IPS-20b (cell line): ENCODE measurements at regions not wholly inside any gene's neighbourhood (a gene's known extent, or its start where the extent isn't known, plus 50 kb on each side); places are given as distances from the start of the nearest gene placed in this dataset.

Experiments used
- H3K27ac ChIP-seq: one replicate; pipeline ENCODE4 v1.5.1; 2013; ENCODE audit warnings: low read length
- H3K27me3 ChIP-seq: 2 replicates; pipeline ENCODE4 v1.6.1; 2013; ENCODE audit warnings: mild to moderate bottlenecking, low read length, inconsistent platforms; ENCODE audit not compliant: insufficient read depth
- H3K36me3 ChIP-seq: 2 replicates; pipeline ENCODE4 v1.6.1; 2013; ENCODE audit warnings: low read depth, mild to moderate bottlenecking, inconsistent platforms, low read length, moderate library complexity; ENCODE audit not compliant: insufficient read depth
- H3K4me1 ChIP-seq: 2 replicates; pipeline ENCODE4 v1.6.1; 2013; ENCODE audit warnings: mild to moderate bottlenecking, control low read depth, inconsistent platforms, low read length, moderate library complexity; ENCODE audit not compliant: insufficient read depth
- H3K4me3 ChIP-seq: 2 replicates; pipeline ENCODE4 v1.5.1; 2013; ENCODE audit warnings: mild to moderate bottlenecking, low read length, inconsistent platforms
- H3K9ac ChIP-seq: 2 replicates; pipeline ENCODE4 v1.6.1; 2013; ENCODE audit warnings: low read depth, mild to moderate bottlenecking, inconsistent platforms, low read length, moderate library complexity
- H3K9me3 ChIP-seq: 2 replicates; pipeline ENCODE4 v1.6.1; 2013; ENCODE audit warnings: mild to moderate bottlenecking, low read depth, low read length, inconsistent platforms; ENCODE audit not compliant: insufficient read depth

DNA sequence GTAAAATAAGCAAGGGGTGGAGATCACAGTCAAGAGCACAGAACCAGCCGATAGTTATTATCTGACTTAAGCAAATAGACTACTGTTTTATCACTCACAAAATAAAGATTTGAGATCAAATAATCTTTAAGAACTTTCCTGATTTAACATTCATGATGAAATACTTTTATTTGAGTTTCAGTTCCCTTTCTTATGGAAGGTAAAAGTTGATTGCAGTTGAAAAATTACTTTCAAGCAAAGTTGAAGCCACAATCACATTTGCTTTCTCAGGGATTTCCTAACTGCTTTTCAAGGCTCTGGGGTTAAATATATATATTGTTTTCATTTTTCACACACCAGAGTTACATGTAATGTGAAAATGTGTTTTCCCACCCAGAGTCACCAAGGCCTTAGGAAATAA lies 599.5 kb downstream of the KCNJ3 start:
- Histone ChIP-seq H3K4me3 (no peak overlapping the region), H3K27me3 (no peaks in the 10 kb centered on the region), H3K4me1 (no peaks in the 10 kb centered on the region), H3K9ac (no peak overlapping the region), H3K9me3 (no peaks in the 10 kb centered on the region), H3K36me3 (no peaks in the 10 kb centered on the region), H3K27ac (no peak overlapping the region)

DNA sequence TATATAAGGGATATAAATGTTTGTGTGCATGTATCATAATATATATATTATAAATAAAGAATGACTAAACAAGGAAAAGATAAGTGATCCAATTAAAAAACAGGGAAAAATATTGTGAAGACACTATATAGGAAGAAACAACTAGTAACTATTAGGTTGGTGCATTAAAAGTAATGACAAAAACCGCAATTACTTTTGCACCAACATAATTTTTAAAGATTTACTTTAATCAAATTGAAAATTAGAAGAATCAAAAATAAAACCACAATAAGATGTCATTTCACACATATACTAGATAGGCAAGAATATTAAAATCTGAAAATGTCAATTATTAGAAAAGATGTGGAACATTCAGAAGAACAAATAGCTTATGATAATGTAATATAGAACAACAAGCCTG lies 595.9 kb downstream of the KCNJ3 start:
- Histone ChIP-seq H3K27me3 (no peaks in the 10 kb centered on the region), H3K4me1 (no peaks in the 10 kb centered on the region), H3K36me3 (no peaks in the 10 kb centered on the region), H3K4me3 (no peak overlapping the region), H3K9ac (no peak overlapping the region), H3K9me3 (no peaks in the 10 kb centered on the region), H3K27ac (no peak overlapping the region)

DNA sequence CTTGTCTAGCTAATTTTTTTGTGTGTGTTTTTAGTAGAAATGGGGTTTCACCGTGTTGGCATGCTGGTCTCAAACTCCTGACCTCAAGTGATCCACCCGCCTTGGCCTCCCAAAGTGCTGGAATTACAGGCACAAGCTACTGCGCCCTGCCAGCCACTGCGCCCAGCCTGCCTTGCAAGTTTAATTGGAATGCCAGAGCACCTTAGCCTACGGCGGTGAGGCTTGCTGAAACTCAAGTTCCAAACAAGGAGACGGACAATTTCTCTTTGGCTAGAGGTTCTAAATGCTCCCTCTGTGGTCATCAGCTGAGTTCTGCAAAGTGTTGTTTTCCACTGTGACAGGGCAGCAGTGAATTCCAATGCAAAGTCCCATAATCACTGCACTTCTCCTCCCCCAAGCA lies 583.4 kb downstream of the KCNJ3 start:
- H3K9me3 ChIP-seq = no peaks in the 10 kb centered on the region
- no peaks in the 10 kb centered on the region for H3K36me3 ChIP-seq
- H3K27ac ChIP-seq = no peak overlapping the region
- no peaks in the 10 kb centered on the region for H3K4me1 ChIP-seq
- H3K27me3 ChIP-seq = no peaks in the 10 kb centered on the region
- H3K9ac ChIP-seq = no peak overlapping the region
- no peak overlapping the region for H3K4me3 ChIP-seq

DNA sequence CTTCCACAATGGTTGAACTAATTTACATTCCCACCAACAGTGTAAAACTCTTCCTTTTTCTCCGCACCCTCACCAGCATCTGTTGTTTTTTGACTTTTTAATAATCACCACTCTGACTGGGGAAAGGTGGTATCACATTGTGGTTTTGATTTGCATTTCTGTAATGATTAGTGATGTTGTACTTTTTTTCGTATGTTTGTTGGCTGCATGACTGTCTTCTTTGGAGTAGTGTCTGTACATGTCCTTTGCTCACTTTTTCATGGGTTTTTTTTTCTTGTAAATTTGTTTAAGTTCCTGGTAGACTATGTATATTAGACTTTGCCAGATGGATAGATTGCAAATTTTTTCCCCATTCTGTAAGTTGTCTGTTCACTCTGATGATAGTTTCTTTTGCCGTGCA lies 574.8 kb downstream of the KCNJ3 start:
- H3K9me3 ChIP-seq = no peaks in the 10 kb centered on the region
- no peaks in the 10 kb centered on the region for H3K27me3 ChIP-seq
- no peaks in the 10 kb centered on the region for H3K4me1 ChIP-seq
- no peak overlapping the region for H3K27ac ChIP-seq
- no peak overlapping the region for H3K4me3 ChIP-seq
- H3K36me3 ChIP-seq = no peaks in the 10 kb centered on the region
- H3K9ac ChIP-seq = no peak overlapping the region

DNA sequence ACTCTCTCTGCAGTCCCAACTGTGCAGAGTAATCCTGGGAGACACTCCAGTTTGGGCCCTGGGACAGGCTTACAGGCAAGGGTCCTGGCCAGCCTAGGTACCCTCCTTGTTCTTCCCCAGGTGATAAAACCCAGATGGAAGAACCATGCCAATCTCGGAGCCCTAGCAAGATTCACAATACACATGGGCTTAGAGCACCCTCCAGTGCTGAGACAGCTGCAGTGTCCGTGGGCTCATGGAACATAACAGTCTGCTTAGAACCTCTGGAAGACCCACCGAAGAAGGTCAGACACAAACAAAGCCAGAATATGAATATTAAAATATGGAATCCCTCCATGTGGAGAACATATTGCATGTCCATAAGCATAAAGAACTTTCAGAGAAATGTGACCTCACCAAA lies 568.1 kb downstream of the KCNJ3 start:
- H3K9ac ChIP-seq = no peak overlapping the region
- H3K36me3 ChIP-seq = no peaks in the 10 kb centered on the region
- no peaks in the 10 kb centered on the region for H3K27me3 ChIP-seq
- H3K4me1 ChIP-seq = no peaks in the 10 kb centered on the region
- no peak overlapping the region for H3K27ac ChIP-seq
- H3K4me3 ChIP-seq = no peak overlapping the region
- no peaks in the 10 kb centered on the region for H3K9me3 ChIP-seq

DNA sequence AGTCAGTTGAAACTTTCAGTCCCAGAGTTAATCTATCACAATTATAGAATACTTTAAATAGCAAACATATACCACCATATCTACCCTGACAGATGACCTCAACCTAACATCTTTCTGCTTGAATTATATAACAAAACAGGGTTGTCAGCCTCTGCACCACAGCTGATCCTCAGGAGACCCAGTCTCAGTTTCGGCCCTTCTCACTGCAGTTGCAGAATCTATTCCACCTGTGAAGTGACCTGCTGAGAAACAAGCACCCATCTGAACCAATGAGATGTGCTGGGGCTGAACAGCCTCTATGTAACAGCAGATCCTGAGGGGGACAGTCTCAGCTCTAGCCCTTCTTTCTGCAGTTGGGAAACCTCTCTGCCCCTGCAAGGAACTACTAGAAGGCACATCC lies 567.6 kb downstream of the KCNJ3 start:
- Histone ChIP-seq H3K27me3 (no peaks in the 10 kb centered on the region), H3K4me3 (no peak overlapping the region), H3K9me3 (no peaks in the 10 kb centered on the region), H3K27ac (no peak overlapping the region), H3K4me1 (no peaks in the 10 kb centered on the region), H3K36me3 (no peaks in the 10 kb centered on the region), H3K9ac (no peak overlapping the region)

DNA sequence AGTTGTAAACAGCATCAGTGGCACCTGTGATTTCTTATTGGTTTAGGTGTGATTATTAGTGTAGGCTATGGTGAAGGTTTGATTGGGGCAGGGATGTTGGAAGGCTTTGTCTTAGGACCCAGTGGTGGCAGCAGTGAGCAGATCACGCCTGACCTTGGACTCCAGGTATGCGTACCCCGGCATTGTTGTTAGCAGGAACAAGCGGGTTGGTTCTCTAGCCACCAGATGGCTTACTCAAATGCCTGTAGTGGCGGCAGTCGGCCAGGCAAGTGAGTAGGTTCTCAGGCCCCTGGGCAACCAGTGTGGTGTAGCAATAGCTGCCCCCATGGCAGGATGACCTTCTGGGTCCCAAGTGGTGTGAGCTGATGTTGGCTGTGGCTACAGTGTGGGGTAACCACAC lies 558.3 kb downstream of the KCNJ3 start:
- no peaks in the 10 kb centered on the region for H3K9me3 ChIP-seq
- H3K27ac ChIP-seq = no peak overlapping the region
- H3K9ac ChIP-seq = no peak overlapping the region
- no peaks in the 10 kb centered on the region for H3K4me1 ChIP-seq
- H3K36me3 ChIP-seq = no peaks in the 10 kb centered on the region
- H3K27me3 ChIP-seq = no peaks in the 10 kb centered on the region
- no peak overlapping the region for H3K4me3 ChIP-seq

DNA sequence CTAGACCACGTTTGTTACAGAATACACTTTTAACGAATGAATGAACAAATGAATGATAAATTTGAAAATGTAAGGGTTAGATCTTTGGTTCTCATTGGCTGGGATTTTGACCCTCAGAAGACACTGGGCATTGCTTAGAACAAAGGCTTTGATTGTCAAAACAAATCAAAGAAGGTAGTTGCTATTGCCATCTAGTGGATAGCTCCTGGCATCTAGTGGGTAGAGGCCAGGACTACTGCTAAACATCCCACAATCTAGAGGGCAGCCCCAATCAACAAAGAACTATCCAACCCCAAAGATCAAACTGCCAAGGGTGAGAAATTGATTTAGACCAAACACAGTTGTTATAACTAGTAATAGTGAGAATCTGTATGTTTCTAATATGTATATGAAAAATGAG lies 552.3 kb downstream of the KCNJ3 start:
- no peaks in the 10 kb centered on the region for H3K27me3 ChIP-seq
- no peak overlapping the region for H3K9ac ChIP-seq
- H3K27ac ChIP-seq = no peak overlapping the region
- H3K4me1 ChIP-seq = no peaks in the 10 kb centered on the region
- H3K4me3 ChIP-seq = no peak overlapping the region
- no peaks in the 10 kb centered on the region for H3K9me3 ChIP-seq
- no peaks in the 10 kb centered on the region for H3K36me3 ChIP-seq

DNA sequence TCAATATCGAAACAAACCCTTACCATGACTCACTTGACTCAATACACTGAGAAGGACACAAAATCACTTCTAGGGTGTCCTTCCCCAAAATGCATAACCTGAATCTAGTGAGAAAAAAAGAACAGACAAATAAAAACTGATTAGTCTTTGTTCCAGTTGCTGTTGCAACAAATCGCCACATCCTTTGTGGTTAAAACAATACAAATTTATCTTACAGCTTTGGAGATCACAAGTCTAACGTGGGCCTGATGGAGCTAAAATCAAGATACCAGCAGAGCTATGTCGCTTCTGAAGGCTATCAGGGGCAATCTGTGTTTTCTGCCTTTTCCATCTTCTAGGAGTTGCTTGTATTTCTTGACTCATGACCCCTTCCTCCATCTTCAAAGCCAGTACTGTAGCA lies 541.7 kb downstream of the KCNJ3 start:
- H3K27ac ChIP-seq = no peak overlapping the region
- H3K27me3 ChIP-seq = no peaks in the 10 kb centered on the region
- H3K4me1 ChIP-seq = no peaks in the 10 kb centered on the region
- no peaks in the 10 kb centered on the region for H3K36me3 ChIP-seq
- H3K9ac ChIP-seq = no peak overlapping the region
- H3K9me3 ChIP-seq = no peaks in the 10 kb centered on the region
- H3K4me3 ChIP-seq = no peak overlapping the region

DNA sequence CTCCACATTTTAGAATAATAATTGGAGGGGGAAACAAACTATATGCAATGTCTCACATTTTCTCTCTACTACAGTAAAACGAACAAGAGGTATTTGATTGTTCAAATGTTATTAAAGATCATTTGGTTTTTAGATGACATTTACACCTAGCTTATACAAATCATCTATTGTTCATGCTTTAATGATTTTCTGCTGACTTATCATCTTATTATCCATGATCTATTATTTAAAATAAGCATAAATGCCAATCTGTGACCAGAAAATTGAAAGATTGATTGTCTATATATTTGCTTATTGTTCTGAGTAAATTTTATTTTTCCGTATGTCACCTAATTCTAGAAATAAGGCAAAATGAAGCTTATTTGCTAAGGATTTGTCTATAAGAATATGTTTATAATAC lies 537.2 kb downstream of the KCNJ3 start:
- Histone ChIP-seq H3K9me3 (no peaks in the 10 kb centered on the region), H3K27me3 (no peaks in the 10 kb centered on the region), H3K9ac (no peak overlapping the region), H3K4me3 (no peak overlapping the region), H3K4me1 (no peaks in the 10 kb centered on the region), H3K36me3 (no peaks in the 10 kb centered on the region), H3K27ac (no peak overlapping the region)

DNA sequence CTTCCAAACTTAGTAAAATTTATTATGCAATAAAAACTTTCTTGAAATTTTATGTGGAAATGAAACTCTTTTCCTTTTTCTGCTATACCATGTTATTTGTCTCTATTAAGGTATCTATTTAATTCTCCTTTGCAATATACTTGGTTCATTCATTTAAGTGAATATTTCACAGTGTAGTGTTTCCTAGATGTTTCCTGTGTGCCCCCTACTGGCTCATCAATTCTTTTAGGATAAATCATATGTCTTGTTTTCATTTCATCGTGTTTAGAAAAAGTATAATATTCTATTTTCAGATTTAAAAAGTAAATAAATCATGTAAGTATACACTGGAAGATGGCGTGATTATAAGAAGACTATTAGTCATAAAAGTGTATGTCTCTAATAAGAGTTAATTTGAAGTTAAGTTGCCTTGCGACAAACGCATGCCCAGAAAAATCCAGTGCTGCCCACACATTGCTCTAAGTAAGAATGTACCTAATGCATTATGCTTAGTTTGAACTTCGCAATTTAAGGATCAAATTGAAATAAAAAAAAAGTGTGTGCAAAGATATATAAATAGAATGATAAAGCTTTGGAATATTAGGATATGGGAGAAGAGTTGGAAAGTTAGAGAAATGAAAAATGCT lies 525.4 kb downstream of the KCNJ3 start:
- H3K27me3 ChIP-seq = no peaks in the 10 kb centered on the region
- H3K27ac ChIP-seq = no peak overlapping the region
- no peaks in the 10 kb centered on the region for H3K36me3 ChIP-seq
- no peak overlapping the region for H3K9ac ChIP-seq
- no peaks in the 10 kb centered on the region for H3K4me1 ChIP-seq
- no peaks in the 10 kb centered on the region for H3K9me3 ChIP-seq
- H3K4me3 ChIP-seq = no peak overlapping the region

DNA sequence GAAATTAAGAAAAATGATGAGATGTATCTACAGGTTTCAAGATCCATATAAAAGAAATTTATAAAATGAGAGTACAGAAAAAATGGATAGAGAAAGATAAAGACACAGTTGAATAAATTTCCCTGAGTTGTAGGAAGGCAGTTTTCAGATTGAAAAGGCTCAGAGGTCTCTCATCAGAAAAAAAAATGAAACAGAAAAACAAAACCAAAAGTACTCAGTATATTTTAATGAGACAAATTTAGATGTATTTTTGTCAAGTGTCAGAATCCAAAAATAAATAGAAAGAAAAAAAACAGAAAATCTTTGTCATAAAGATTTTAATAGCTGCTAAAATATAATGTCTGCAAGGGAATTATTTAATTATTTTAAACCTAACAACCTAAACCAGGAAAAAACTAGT lies 520.5 kb downstream of the KCNJ3 start:
- H3K9ac ChIP-seq = no peak overlapping the region
- H3K4me1 ChIP-seq = no peaks in the 10 kb centered on the region
- H3K9me3 ChIP-seq = no peaks in the 10 kb centered on the region
- H3K27ac ChIP-seq = no peak overlapping the region
- no peaks in the 10 kb centered on the region for H3K27me3 ChIP-seq
- no peak overlapping the region for H3K4me3 ChIP-seq
- H3K36me3 ChIP-seq = no peaks in the 10 kb centered on the region
